Activated T-helper 17 cell treated with anti-CD3 and anti-CD28 coated beads, Interleukin-2, amount 50 U/mL, for 72 hours (primary cell): ENCODE measurements at regions not wholly inside any gene's neighbourhood (a gene's known extent, or its start where the extent isn't known, plus 50 kb on each side); places are given as distances from the start of the nearest gene placed in this dataset.

Source experiments
- ATAC-seq: fragments of 150-1000 bp; cut with Tn5 transposase; replicated peaks from 2 replicates; pipeline ENCODE4 v1.10.0; 2021; ENCODE audit warnings: mild to moderate bottlenecking, moderate library complexity
- H3K27ac Mint-ChIP-seq: one replicate; pipeline ENCODE4 v1.8.0; 2022; ENCODE audit warnings: mixed read lengths
- H3K27me3 Mint-ChIP-seq: one replicate; pipeline ENCODE4 v1.8.0; 2022; ENCODE audit warnings: mixed read lengths
- H3K36me3 Mint-ChIP-seq: one replicate; pipeline ENCODE4 v1.8.0; 2022; ENCODE audit warnings: low read depth, mild to moderate bottlenecking, mixed read lengths
- H3K4me1 Mint-ChIP-seq: one replicate; pipeline ENCODE4 v1.8.0; 2022; ENCODE audit warnings: mixed read lengths
- H3K4me3 Mint-ChIP-seq: one replicate; pipeline ENCODE4 v1.8.0; 2022; ENCODE audit warnings: mild to moderate bottlenecking, mixed read lengths
- H3K9me3 Mint-ChIP-seq: one replicate; pipeline ENCODE4 v1.8.0; 2022; ENCODE audit warnings: mixed read lengths

DNA sequence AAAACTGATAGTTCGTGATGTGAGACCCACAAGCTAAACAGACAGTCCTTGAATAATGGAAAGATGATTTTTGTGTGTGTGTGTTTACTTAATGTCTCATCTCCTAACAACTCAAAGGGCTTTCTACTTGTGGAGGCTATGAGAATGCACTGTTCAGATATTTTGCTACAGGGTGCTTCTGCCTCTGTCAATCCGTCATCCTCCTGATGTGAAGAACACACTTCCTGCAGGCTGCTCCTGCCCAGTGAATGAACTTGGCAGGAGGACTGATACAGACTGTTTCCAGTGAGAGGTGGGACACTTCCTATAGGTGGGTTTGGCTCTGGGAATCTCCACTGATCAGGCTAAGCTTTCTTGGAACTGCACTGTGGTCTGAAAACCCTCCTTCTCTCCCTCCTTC, 168.4 kb upstream of the STARD13 start:
- H3K27me3 Mint-ChIP-seq: no peaks in the 10 kb centered on the region
- no peaks in the 10 kb centered on the region for H3K9me3 Mint-ChIP-seq
- no peak for ATAC-seq
- H3K4me3 Mint-ChIP-seq: no peak overlapping the region
- H3K27ac Mint-ChIP-seq: no peak overlapping the region
- H3K36me3 Mint-ChIP-seq: no peaks in the 10 kb centered on the region
- no peaks in the 10 kb centered on the region for H3K4me1 Mint-ChIP-seq

DNA sequence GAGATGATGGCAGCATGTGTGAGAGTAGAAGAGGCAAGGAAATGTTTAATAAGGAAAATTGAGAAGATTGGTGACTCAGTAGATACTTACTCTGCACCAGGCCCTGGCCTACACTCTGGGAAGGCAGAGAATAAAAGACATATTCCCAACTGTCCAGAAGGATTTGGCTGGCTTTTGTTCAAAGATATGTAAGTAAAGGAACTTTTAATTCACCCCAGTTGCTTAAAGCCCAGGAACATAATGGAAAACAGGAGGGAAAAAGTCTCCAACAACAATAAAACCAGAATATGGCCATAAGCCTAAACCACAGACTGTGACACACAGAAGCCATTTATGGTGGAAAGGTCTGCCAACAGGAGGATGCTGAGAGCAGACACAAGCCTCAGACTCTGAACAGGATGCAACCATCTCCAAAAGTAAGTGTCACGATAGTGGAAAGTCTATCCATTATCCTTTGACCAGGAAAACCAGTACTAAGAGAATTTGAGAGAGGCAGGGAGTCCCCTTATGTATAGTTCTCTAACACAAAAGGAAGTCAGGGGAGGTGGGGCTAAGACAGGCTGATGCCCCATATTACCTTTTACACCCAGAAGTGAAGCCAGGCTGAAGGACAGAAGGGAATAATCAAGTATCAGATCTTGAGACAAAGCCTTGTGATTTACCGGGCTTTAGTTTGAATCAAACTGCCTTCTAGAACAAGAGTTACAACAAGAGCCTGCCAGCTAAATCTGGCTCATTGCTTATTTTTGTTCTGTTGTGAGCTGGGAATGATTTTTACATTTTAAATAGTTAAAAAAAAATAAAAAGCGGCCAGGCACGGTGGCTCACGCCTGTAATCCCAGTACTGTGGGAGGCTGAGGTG, 169.5 kb upstream of the STARD13 start:
- ATAC-seq: no peak
- Mint-ChIP-seq H3K4me1 (no peaks in the 10 kb centered on the region), H3K9me3 (no peaks in the 10 kb centered on the region), H3K36me3 (no peaks in the 10 kb centered on the region), H3K4me3 (no peak overlapping the region), H3K27ac (no peak overlapping the region), H3K27me3 (no peaks in the 10 kb centered on the region)

DNA sequence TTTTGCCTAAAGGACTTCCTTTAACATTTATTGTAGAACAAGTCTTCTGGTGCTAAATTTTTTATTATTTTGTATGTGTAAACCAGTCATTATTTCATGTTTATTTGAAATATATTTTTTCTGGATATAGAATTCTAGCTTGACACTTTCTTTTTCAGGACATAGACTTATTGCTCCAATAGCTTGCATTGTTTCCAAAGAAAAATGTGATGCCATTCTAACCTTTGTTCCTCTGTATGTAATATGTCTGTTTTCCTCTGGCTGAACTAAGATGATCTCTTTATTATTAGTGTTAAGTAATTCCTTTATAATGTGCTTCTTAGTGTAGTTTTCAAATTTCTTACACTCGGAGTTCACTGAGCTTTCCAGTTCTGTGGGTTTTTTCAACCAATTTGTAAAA, 174.1 kb upstream of the STARD13 start:
- ATAC-seq: no peak
- Mint-ChIP-seq H3K27ac (no peak overlapping the region), H3K27me3 (peaks cover 3% of the 10 kb centered on the region)

DNA sequence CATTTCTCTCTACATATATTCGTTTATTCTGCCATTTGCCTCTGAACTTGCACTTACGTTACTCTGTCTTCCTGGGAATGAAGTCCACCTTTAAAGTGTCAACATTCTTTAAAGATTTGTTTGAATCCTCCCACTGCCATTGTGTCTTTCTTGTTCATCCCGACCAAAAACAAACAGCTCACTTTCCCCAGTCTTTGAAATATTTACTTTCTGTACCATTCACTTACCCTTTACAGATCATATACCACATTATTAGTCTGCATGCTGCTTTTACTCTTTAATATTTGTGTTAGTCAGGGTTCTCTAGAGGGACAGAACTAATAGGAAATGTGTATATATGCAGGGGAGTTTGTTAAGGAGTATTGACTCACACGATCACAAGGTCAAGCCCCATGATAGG, 176.6 kb upstream of the STARD13 start:
- Mint-ChIP-seq H3K27me3 (peaks cover 6% of the 10 kb centered on the region), H3K36me3 (no peaks in the 10 kb centered on the region), H3K4me3 (no peak overlapping the region), H3K4me1 (no peaks in the 10 kb centered on the region), H3K9me3 (no peaks in the 10 kb centered on the region), H3K27ac (no peak overlapping the region)
- no peak for ATAC-seq

More for the DNA sequence above, 174.1 kb upstream of the STARD13 start:
- Mint-ChIP-seq H3K4me3 (no peak overlapping the region), H3K36me3 (no peaks in the 10 kb centered on the region), H3K4me1 (no peaks in the 10 kb centered on the region), H3K9me3 (no peaks in the 10 kb centered on the region)

DNA sequence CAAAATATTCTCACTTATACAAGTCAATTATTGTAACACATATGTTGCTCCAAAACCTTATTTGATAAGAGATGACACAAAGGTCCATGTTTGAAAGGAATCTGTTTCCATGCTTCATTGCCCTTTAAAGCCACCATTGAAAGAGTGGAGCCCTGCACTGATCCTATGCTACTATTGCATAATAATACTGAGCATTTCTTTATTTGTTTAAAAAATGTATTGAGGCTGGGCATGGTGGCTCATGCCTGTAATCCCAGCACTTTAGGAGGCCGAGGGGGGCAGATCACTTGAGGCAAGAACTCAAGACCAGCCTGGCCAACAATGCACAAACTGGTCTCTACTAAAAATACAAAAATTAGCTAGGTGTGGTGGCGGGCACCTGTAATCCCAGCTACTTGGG, 178.8 kb upstream of the STARD13 start:
- ATAC-seq: no peak
- Mint-ChIP-seq H3K4me3 (no peak overlapping the region), H3K27ac (no peak overlapping the region), H3K27me3 (peaks cover 6% of the 10 kb centered on the region), H3K36me3 (no peaks in the 10 kb centered on the region), H3K9me3 (no peaks in the 10 kb centered on the region), H3K4me1 (no peaks in the 10 kb centered on the region)

DNA sequence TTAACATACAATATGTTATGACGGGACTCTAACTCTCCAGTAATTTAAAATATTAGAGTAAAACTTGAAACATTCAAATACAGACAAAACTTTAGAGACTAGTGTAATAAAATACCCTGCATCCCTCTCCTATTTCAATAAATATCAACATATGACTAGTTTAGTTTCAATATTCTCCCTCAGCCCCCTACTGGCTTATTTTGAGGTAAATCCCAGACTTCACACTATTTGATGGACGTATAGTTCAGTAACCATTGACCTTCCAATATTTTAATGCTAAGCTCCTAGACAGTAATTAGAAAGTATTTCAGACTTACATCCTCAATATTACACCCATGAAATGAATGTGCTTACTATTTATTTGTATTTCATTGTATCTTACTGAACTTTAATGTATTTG, 180.7 kb upstream of the STARD13 start:
- H3K36me3 Mint-ChIP-seq: no peaks in the 10 kb centered on the region
- H3K27me3 Mint-ChIP-seq: peaks cover 6% of the 10 kb centered on the region
- no peaks in the 10 kb centered on the region for H3K9me3 Mint-ChIP-seq
- no peak for ATAC-seq
- H3K27ac Mint-ChIP-seq: no peak overlapping the region
- no peak overlapping the region for H3K4me3 Mint-ChIP-seq
- H3K4me1 Mint-ChIP-seq: no peaks in the 10 kb centered on the region

DNA sequence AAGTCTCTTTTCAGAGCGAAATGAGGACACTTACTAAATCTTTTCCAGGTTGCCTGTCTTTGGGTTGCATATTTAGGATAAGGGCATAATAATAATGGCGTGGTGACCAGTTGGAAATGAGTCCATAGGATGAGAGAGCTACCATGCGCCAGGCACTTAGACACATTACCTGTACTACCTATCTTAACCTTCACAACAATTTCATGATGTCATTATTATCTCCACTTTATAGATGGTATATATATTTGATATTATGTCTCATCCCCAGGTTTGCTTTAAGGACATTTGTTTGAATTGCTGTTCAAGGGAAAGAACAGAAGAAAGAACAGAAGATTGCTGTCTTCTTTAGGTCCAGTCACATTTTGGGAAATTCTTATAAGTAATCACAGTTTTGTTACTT, 182.0 kb upstream of the STARD13 start:
- Mint-ChIP-seq H3K4me1 (no peaks in the 10 kb centered on the region), H3K4me3 (no peak overlapping the region), H3K27ac (no peak overlapping the region), H3K36me3 (no peaks in the 10 kb centered on the region), H3K27me3 (peaks cover 3% of the 10 kb centered on the region), H3K9me3 (no peaks in the 10 kb centered on the region)
- ATAC-seq: no peak

DNA sequence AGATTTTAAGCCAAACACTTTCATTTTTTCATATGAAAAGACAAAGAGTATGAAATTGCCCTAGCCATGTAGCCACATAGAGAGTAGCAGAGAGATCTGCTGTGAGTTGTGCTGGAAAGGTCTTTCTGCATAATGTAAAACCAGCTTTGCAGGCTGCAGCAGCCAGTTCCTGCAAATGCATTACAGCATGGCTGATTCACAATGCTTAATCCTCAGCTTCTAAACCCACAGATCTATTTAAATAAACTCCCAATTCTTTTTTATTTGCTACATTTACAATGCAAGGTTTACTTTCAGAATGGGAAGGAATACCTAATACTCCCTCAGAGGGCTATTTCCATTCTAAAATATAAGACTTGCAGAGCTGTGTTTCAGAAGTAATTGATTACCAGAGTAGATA, 185.6 kb upstream of the STARD13 start:
- Mint-ChIP-seq H3K4me3 (no peak overlapping the region), H3K27ac (no peak overlapping the region), H3K36me3 (no peaks in the 10 kb centered on the region), H3K4me1 (no peaks in the 10 kb centered on the region), H3K9me3 (no peaks in the 10 kb centered on the region), H3K27me3 (no peaks in the 10 kb centered on the region)
- no peak for ATAC-seq

DNA sequence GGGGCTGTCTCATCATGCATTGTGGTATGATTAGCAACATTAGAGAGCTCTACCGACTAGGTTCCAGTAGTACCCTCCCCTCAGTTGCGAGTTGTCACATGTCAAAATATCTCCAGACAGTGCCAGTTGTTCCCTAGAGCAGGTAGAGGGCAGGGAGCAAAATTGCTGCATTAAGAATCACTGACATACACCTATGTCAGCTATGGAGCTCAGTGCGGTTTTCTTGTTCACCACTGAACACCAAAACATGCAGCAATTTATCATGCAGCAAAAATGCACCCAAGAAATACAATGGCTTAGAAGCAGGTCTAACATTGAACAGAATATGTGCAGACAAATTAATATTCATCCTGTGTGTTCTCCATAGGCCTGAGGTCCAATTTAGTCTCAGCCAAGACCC, 186.9 kb upstream of the STARD13 start:
- Mint-ChIP-seq H3K27ac (no peak overlapping the region), H3K4me3 (no peak overlapping the region), H3K36me3 (no peaks in the 10 kb centered on the region), H3K27me3 (peaks cover 3% of the 10 kb centered on the region), H3K4me1 (no peaks in the 10 kb centered on the region), H3K9me3 (peaks cover 1% of the 10 kb centered on the region)
- ATAC-seq: no peak

DNA sequence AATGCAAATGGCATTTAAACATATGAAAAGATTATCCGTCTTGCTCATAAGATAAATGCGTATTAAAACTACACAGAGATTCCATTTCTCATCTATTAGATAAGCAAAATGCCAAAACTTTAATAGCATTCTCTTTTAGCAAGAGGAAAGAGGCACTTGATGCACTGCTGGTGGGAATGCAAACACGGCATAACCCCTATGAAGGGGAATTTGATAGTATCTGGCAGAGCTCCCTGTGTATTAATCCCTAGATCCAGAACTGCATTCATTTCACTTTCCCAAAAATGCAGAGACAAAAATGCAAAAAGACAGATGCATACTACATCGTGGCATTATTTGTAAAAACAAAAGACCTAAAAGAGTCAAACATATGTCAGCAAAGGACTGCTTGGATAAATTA, 193.6 kb upstream of the STARD13 start:
- Mint-ChIP-seq H3K4me1 (no peaks in the 10 kb centered on the region), H3K36me3 (no peaks in the 10 kb centered on the region), H3K27me3 (peaks cover 22% of the 10 kb centered on the region), H3K4me3 (no peak overlapping the region), H3K27ac (no peak overlapping the region), H3K9me3 (peaks cover 9% of the 10 kb centered on the region)
- ATAC-seq: no peak

DNA sequence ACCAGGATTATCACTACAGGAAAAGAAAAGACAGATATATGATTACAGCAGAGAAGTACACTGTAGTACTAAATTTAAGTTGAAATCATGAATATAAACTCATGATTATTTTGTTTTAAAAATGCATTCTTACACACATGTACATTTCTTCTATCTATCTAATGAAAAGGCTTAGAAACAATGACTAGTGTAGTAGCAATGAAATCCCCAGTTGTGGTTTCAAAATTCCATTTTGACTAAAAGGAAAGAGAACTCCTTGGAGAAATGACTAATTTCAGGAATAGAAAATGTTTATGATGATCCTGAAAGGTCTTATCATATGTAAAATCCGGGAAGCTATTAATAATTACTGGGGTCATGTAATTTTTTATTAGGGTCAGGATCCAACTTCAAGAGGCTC, 195.0 kb upstream of the STARD13 start:
- H3K36me3 Mint-ChIP-seq: no peaks in the 10 kb centered on the region
- no peaks in the 10 kb centered on the region for H3K4me1 Mint-ChIP-seq
- H3K27ac Mint-ChIP-seq: no peak overlapping the region
- ATAC-seq: no peak
- no peak overlapping the region for H3K4me3 Mint-ChIP-seq
- H3K9me3 Mint-ChIP-seq: peaks cover 16% of the 10 kb centered on the region
- H3K27me3 Mint-ChIP-seq: peaks cover 28% of the 10 kb centered on the region

DNA sequence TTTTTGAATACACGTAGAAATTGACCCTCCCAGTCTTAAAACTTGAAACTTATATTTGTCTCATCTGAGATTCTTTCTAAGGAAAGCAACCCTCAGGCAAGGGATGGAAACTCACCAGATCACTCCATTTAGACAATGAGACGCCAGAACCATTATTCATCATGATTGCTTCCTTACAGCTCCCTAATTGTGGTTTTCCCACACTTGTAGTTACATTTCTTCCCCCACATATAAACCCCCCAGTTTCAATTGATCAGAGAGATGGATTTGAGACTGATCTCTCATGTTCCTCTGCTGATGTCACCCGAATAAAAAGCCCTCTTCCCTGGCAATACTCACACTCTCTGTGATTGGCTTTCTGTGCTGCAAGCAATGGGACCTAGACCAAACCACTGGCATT, 197.9 kb upstream of the STARD13 start:
- Mint-ChIP-seq H3K4me1 (peaks cover 7% of the 10 kb centered on the region), H3K36me3 (no peaks in the 10 kb centered on the region), H3K27ac (no peak overlapping the region), H3K27me3 (peaks cover 20% of the 10 kb centered on the region), H3K4me3 (no peak overlapping the region), H3K9me3 (peaks cover 7% of the 10 kb centered on the region)
- ATAC-seq: no peak

DNA sequence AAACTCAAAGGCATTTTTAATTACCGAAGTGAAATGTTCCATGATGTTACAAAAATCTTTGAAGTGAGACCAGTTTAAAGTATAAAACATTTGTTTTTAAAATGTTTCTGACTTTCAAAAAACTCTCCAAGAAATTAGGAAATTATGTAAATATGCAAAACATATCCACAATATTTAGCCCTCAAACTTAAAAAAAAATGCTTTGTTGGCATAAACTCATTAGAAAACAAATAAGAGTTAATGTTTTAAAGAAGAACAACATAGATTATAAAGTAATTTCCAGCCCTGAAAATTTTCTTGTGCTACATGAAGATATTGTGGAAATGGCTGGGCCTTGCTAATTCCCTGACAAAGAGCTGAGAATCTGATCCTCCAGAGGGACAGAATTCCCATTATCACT, 199.7 kb upstream of the STARD13 start:
- peaks cover 7% of the 10 kb centered on the region for H3K4me1 Mint-ChIP-seq
- H3K27me3 Mint-ChIP-seq: peaks cover 12% of the 10 kb centered on the region
- peaks cover 7% of the 10 kb centered on the region for H3K9me3 Mint-ChIP-seq
- no peak for ATAC-seq
- no peak overlapping the region for H3K4me3 Mint-ChIP-seq
- H3K27ac Mint-ChIP-seq: no peak overlapping the region
- no peaks in the 10 kb centered on the region for H3K36me3 Mint-ChIP-seq

DNA sequence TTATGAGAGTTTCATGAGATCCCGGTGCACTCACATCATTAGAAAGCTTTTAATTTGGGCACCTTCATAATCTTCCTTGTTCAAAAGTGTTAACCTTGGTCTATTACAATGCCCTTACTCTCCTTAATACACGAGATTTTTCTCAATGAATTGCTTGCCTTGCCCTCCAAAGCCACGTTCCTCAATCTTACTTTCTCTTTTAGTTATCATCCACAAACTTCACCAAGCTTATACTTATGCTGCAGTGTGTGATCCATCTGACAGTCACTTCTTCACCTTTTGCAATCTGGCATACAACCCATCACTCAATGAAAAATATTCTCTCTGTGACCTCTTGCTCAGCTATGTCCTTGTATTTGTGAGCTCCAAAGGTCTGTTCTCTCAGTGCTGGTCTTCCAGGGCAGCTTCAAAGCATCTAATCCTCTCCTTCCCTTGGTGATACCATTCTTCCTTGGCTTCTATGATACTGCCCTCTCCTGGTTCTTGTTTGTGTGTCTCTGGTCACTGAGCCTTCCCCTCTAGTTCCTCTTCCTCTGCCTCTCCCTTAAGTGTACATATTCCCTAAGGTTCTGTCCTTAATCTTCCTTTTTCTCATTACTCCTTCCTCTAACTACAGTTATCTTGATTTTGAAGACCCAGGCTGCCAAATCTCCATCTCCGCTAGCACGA, 202.2 kb upstream of the STARD13 start:
- Mint-ChIP-seq H3K9me3 (peaks cover 7% of the 10 kb centered on the region), H3K27me3 (peaks cover 7% of the 10 kb centered on the region), H3K36me3 (no peaks in the 10 kb centered on the region), H3K27ac (no peak overlapping the region), H3K4me1 (peaks cover 7% of the 10 kb centered on the region), H3K4me3 (no peak overlapping the region)
- no peak for ATAC-seq

DNA sequence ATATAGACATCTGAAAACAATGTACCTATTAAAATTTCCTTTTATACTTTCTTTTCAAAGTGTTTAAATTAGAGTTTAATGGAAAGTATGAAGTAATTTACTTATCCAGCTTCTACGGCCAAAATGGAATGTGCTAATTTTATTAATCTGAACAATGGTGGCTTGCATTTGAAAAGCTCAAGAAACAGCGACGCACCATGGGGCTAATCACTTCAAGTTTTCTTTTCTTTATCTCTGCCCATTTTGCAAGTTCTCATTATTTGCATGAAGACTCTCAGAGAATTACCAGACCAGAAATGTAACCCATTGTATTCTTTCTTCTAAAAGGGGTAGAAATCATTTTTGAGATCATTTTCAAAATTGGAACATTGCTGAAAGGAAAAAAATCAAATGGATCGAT, 204.0 kb upstream of the STARD13 start:
- no peaks in the 10 kb centered on the region for H3K36me3 Mint-ChIP-seq
- peaks cover 7% of the 10 kb centered on the region for H3K4me1 Mint-ChIP-seq
- peaks cover 2% of the 10 kb centered on the region for H3K27me3 Mint-ChIP-seq
- H3K9me3 Mint-ChIP-seq: peaks cover 2% of the 10 kb centered on the region
- ATAC-seq: no peak
- H3K27ac Mint-ChIP-seq: no peak overlapping the region
- no peak overlapping the region for H3K4me3 Mint-ChIP-seq
